ENCODE measurements at regions not wholly inside any gene's neighbourhood (a gene's known extent, or its start where the extent isn't known, plus 50 kb on each side); places are given as distances from the start of the nearest gene placed in this dataset.

DNA sequence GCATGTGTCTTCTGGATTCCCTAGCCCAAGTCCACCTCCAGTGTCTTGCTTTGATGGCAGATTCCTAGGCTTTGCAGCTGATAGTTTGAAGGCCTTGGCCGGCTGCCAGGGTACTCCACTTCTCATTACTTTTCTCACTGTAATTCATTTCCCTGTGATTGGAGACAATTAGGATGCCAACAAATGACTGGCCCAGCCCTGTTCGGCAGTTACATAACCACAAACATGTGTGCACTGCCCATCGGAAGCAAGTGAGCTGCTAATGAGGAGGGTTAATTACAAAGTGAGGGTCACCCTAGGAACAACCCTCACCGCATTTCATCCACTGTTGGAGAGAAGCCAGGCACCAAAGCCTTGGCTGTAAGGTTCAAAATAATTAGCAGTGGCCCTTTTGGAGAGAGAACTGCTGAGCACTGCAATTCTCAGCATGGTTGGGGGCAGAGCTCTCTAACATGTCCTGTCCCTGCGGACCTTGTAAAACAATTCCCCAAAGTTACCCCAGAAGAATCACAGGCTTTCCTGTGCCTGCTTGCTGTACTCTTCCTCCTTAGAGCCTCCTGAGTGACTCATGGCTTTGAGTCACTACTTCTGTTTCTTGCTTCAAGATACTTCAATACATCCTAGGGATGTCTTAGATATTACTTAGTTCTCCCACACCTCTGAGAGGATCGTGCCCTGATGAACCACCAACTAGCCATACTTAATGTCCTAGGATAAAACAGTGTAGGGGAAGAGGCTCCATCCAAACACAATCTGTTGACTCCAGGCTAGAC lies 109.7 kb upstream of the GALNT18 start:
- TF ChIP-seq POLR2A (IDR thresholded peaks at IDR 0.05), result no peak
- TF ChIP-seq, protein P1, sequence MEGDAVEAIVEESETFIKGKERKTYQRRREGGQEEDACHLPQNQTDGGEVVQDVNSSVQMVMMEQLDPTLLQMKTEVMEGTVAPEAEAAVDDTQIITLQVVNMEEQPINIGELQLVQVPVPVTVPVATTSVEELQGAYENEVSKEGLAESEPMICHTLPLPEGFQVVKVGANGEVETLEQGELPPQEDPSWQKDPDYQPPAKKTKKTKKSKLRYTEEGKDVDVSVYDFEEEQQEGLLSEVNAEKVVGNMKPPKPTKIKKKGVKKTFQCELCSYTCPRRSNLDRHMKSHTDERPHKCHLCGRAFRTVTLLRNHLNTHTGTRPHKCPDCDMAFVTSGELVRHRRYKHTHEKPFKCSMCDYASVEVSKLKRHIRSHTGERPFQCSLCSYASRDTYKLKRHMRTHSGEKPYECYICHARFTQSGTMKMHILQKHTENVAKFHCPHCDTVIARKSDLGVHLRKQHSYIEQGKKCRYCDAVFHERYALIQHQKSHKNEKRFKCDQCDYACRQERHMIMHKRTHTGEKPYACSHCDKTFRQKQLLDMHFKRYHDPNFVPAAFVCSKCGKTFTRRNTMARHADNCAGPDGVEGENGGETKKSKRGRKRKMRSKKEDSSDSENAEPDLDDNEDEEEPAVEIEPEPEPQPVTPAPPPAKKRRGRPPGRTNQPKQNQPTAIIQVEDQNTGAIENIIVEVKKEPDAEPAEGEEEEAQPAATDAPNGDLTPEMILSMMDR (IDR thresholded peaks at IDR 0.05), result no peak
